Muscle layer of colon (tissue), 2 donors: ENCODE measurements at regions not wholly inside any gene's neighbourhood (a gene's known extent, or its start where the extent isn't known, plus 50 kb on each side); places are given as distances from the start of the nearest gene placed in this dataset.
"Not testable (repeated sequence)": the region's sequence is repeated elsewhere in the genome, so short reads cannot be mapped to it uniquely, and the experiment has no call there.

Experiments
- H3K27ac ChIP-seq: one replicate; pipeline ENCODE4 v1.7.0; 2013; ENCODE audit warnings: low read depth, mild to moderate bottlenecking, low read length, moderate library complexity
- H3K27me3 ChIP-seq, 2 donors: one replicate each; pipeline ENCODE4 v1.7.0; 2013; ENCODE audit warnings: low read length in 2 of 2, mild to moderate bottlenecking in 2 of 2; ENCODE audit not compliant: insufficient read depth in 2 of 2, control insufficient read depth in 1 of 2
- H3K36me3 ChIP-seq: one replicate; pipeline ENCODE4 v1.7.0; 2013; ENCODE audit warnings: mild to moderate bottlenecking, low read length; ENCODE audit not compliant: insufficient read depth
- H3K4me1 ChIP-seq: one replicate; pipeline ENCODE4 v1.7.0; 2013; ENCODE audit warnings: mild to moderate bottlenecking, low read length; ENCODE audit not compliant: insufficient read depth
- H3K4me3 ChIP-seq, 2 donors: one replicate each; pipeline ENCODE4 v1.7.0; 2013; ENCODE audit warnings: low read length in 2 of 2, low read depth in 1 of 2, mild to moderate bottlenecking in 1 of 2, moderate library complexity in 1 of 2
- H3K9ac ChIP-seq: one replicate; pipeline ENCODE4 v1.7.0; 2013; ENCODE audit warnings: low read length
- H3K9me3 ChIP-seq: one replicate; pipeline ENCODE4 v1.7.0; 2013; ENCODE audit warnings: mild to moderate bottlenecking, low read length
- donor health status: abdominal sarcoma.
- donor health status: Adenocarcinoma of cecum.

DNA sequence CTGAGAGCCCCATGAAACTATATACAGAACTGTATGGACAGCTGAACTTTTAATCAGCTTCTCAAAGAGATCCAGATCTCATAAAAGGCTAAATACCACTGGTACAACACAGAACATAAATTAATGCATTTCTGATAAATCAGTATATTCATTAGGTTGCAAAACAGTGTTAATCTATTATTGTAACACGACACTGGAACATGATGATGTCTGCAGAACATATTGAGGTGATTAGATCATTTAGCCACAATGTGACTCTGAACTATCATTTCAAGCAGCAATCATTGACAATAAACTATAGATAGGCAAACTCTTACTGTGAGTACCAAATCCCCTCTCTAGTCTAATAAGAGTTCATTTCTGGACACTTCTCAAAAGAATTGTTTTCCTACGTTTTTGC is 50.3 kb downstream of the GASK1B start:
- Histone ChIP-seq H3K9me3 (no peaks in the 10 kb centered on the region), H3K27me3 (no peaks in the 10 kb centered on the region), H3K27ac (no peak overlapping the region), H3K36me3 (no peaks in the 10 kb centered on the region), H3K4me3 (no peak overlapping the region), H3K4me1 (peaks cover 39% of the 10 kb centered on the region), H3K9ac (no peak overlapping the region)

DNA sequence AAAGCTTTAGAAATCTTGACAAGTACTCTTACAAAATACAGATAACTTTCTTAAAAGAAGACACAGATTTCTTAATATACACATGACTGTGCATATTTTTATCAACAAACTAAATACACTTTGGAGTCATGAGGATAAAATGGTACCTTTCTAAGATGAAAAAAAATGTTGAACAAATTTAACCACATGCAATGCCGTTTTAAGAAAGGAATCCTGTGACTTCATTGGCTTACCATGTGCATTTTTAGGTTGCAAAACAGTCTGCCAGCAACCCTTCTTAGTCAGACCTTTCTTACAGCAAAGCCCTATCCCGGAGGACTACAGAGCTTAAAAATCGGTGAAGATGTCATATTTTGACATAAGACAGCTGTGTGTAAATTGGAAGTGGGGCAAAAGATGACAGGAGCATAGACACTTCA is 51.7 kb downstream of the GASK1B start:
- Histone ChIP-seq H3K4me1 (peaks cover 39% of the 10 kb centered on the region), H3K9me3 (no peaks in the 10 kb centered on the region), H3K36me3 (no peaks in the 10 kb centered on the region), H3K4me3 (peak overlapping the region in 1 of 2 donors; percentile 11), H3K27me3 (no peaks in the 10 kb centered on the region), H3K9ac (no peak overlapping the region), H3K27ac (no peak overlapping the region)

DNA sequence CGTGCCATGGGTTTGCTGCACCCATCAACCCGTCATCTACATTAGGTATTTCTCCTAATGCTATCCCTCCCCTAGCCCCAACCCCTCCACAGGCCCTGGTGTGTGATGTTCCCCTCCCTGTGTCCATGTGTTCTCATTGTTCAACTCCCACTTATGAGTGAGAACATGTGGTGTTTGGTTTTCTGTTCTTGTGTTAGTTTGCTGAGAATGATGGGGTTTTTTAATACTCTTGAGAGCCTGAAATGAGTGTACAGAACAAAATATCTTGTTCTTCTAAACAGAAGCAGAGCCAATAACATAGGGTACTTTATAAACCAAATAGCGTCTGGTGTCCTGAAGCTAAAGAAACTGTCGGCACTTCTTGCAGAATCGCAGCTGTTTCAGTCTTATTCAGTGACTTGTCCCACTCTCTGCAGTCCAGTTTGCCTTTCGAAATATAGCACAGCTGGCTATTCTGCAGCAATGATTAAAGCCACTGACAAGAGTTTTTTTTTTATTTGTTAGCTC is 52.1 kb downstream of the GASK1B start:
- not testable (repeated sequence) for H3K27me3 ChIP-seq, H3K27ac ChIP-seq, H3K36me3 ChIP-seq, H3K9ac ChIP-seq, H3K9me3 ChIP-seq
- Histone ChIP-seq H3K4me3 (peak overlapping the region in 1 of 2 donors; percentile 11), H3K4me1 (peaks cover 39% of the 10 kb centered on the region)

DNA sequence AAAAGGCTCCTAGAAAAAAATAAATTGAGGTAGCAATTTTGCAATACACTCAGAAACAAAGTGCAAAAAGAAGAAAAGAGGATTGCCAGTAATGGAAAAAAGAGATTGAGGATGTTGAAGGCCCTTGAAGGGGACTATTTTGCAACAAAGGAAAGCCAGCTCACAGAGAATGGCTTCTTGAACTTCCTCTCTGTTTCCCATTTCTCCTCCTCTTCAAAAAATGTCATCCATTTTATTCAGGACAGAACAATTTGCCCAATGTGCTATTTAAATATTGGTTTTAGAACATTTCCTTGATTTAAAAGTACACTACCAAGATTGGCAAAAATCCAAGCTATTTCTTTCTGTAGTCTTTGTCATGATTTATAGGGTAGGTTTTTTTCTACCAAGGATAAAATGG is 60.2 kb downstream of the GASK1B start:
- Histone ChIP-seq H3K9ac (no peak overlapping the region), H3K4me3 (no peak overlapping the region), H3K27ac (no peak overlapping the region), H3K36me3 (no peaks in the 10 kb centered on the region), H3K27me3 (no peaks in the 10 kb centered on the region), H3K4me1 (no peaks in the 10 kb centered on the region), H3K9me3 (no peaks in the 10 kb centered on the region)

DNA sequence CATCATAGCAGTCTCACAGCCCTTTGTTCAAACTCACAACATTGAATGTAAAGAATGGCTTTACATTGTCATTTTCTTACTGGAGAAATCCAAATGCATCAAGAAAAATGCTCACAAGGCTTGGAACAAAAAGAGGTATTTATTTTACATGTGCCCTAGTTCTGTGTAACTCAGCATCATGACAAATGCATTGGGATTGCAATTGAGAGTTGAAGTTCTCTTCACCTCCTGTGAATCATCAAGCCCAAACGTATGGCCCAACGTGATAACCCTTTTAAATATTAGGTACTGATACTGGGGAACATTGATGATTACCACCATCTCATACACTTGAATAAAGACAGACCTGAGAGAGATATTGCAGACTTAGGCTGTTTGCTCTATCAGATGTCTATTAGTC is 61.6 kb downstream of the GASK1B start:
- no peaks in the 10 kb centered on the region for H3K36me3 ChIP-seq
- H3K27ac ChIP-seq: no peak overlapping the region
- H3K4me1 ChIP-seq: no peaks in the 10 kb centered on the region
- H3K27me3 ChIP-seq: no peaks in the 10 kb centered on the region
- no peak overlapping the region for H3K9ac ChIP-seq
- no peaks in the 10 kb centered on the region for H3K9me3 ChIP-seq
- H3K4me3 ChIP-seq: no peak overlapping the region

DNA sequence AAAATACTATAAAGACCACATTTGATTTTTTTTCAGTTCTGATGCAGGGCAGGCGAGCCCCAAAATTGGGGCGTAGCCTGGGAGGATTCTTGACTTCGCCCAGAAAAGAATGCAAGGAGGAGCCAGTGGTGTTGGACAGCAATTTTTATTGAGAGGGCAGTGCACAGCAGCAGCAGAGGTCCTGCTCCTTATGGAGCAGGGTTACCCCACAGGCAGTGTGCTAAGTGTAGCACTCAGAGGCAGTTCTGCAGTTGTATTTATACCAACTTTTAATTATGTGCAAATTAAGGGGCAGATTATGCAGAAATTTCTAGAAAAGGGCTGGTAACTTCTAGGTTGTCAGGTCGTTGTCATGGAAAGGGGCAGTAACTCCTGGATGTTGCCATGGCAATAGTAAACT is 69.9 kb downstream of the GASK1B start:
- H3K9ac ChIP-seq: no peak overlapping the region
- H3K27ac ChIP-seq: no peak overlapping the region
- no peaks in the 10 kb centered on the region for H3K9me3 ChIP-seq
- H3K4me1 ChIP-seq: no peaks in the 10 kb centered on the region
- no peak overlapping the region for H3K4me3 ChIP-seq
- H3K27me3 ChIP-seq: no peaks in the 10 kb centered on the region
- H3K36me3 ChIP-seq: no peaks in the 10 kb centered on the region

DNA sequence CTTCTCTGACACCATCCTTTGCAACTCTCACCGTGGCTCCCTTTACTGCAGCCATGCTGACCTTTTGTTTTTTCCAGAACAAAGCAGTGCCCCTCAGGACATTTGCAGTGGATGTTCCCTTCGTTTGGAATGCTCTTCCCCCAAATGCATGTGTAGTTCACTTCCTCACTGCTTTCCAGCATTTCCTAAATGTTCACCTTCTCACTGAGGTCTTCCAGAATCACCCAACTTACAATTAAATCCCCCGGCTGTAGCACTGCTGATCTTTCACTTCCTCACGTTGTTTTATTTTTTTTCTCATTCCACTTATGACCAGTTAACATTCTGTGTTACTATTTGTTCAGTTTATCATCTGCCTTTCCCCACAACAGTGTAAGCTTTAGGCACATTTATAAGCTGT is 73.1 kb downstream of the GASK1B start:
- Histone ChIP-seq H3K36me3 (no peaks in the 10 kb centered on the region), H3K4me3 (no peak overlapping the region), H3K4me1 (peaks cover 4% of the 10 kb centered on the region), H3K9me3 (no peaks in the 10 kb centered on the region), H3K27ac (no peak overlapping the region), H3K27me3 (no peaks in the 10 kb centered on the region), H3K9ac (no peak overlapping the region)

DNA sequence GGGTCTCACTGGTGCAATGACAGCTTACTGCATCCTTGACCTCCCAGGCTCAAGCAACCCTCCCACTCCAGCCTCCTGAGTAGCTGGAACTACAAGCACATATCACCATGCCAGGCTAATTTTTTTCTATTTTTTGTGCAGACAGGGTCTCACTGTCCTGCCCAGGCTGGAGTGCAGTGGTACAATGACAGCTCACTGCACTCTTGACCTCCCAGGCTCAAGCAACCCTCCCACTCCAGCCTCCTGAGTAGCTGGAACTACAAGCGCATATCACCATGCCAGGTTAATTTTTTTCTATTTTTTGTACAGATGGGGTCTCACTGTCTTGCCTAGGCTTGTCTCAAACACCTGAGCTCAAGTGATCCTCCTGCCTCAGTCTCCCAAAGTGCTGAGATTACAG is 74.0 kb downstream of the GASK1B start:
- peaks cover 4% of the 10 kb centered on the region for H3K4me1 ChIP-seq
- H3K27ac ChIP-seq: no peak overlapping the region
- H3K4me3 ChIP-seq: no peak overlapping the region
- no peak overlapping the region for H3K9ac ChIP-seq
- no peaks in the 10 kb centered on the region for H3K27me3 ChIP-seq
- no peaks in the 10 kb centered on the region for H3K9me3 ChIP-seq
- H3K36me3 ChIP-seq: no peaks in the 10 kb centered on the region

DNA sequence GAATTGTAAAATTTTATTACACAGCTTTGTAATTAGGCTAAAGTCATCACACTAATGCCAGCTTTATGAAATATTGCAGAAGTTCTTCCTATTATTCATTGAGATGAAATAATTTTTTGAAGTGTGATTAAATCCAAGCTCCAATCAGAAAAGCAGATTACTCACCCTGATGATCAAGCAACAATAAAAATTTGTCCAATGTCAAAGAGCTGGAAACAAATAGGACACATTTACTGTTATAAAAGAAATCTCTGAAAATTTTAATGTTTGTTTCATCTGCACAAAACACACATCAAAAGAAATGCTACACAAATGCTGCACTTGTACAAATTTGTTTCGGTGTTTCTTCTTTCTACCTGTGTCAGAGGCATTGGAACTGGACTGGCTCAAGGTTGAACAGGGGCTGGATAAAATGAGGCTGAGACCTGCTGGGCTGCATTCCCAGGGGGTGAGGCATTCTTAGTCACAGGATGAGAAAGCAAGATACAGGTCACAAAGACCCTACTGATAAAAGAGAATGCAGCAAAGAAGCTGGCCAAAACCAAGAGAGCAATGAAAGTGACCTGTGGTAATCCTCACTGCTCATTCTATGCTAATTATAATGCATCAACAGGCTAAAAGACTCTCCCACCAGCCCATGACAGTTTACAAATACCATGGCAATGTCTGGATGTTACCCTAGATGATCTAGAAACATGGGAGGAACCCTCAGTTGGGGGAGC is 78.3 kb downstream of the GASK1B start:
- Histone ChIP-seq H3K27me3 (no peaks in the 10 kb centered on the region), H3K9ac (no peak overlapping the region), H3K27ac (peak overlapping the region; percentile 21), H3K9me3 (no peaks in the 10 kb centered on the region), H3K36me3 (no peaks in the 10 kb centered on the region), H3K4me1 (peaks cover 4% of the 10 kb centered on the region), H3K4me3 (no peak overlapping the region)

DNA sequence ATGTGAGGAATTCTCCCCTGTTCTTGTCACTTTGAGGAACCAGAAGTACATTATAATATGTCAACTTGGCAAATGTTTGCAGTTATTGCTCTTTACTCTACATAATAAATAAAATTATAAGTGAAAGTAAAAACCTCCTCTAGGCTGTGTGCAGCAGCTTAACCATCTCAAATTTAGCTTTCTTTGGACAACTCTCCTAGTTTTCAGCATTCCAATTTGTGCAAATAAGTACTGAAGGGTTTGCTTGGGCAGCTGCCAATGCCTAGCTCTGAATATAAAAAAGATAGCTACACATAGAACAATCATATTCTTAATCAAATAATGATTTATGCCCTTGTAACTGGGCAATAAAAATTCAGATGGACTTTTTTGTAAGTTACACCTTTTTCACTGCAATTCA is 82.5 kb downstream of the GASK1B start:
- Histone ChIP-seq H3K27me3 (no peaks in the 10 kb centered on the region), H3K27ac (no peak overlapping the region), H3K36me3 (no peaks in the 10 kb centered on the region), H3K9me3 (no peaks in the 10 kb centered on the region), H3K4me3 (no peak overlapping the region), H3K4me1 (peaks cover 4% of the 10 kb centered on the region), H3K9ac (no peak overlapping the region)

DNA sequence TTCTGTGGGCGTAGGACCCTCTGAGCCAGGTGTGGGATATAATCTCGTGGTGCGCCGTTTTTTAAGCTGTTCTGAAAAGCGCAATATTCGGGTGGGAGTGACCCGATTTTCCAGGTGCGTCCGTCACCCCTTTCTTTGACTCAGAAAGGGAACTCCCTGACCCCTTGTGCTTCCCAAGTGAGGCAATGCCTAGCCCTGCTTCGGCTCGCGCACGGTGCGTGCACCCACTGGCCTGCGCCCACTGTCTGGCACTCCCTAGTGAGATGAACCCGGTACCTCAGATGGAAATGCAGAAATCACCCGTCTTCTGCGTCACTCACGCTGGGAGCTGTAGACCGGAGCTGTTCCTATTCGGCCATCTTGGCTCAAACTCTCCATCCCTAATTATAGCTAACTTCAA is 82.9 kb downstream of the GASK1B start:
- not testable (repeated sequence) for H3K27ac ChIP-seq, H3K9ac ChIP-seq, H3K36me3 ChIP-seq, H3K9me3 ChIP-seq, H3K4me3 ChIP-seq, H3K27me3 ChIP-seq, H3K4me1 ChIP-seq

DNA sequence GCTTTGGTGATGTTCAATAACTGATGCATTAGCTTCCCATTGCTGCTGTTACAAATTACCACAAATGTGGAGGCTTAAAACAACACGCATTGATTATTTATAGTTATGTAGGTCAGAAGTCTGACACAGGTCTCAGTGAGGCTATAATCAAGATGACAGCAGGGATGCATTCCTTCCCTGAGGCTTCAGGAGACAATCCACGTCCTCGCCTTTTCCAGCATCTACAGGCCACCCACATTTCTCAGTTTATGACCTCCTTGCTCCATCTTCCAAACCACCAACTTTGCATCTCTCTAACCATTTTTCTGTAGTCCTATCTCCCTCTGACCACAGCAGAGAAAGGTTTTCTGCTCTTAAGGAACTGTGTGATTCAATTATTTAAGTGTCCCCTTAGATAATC is 92.5 kb downstream of the GASK1B start:
- Histone ChIP-seq H3K4me3 (no peak overlapping the region), H3K9ac (no peak overlapping the region), H3K36me3 (no peaks in the 10 kb centered on the region), H3K27me3 (no peaks in the 10 kb centered on the region), H3K9me3 (no peaks in the 10 kb centered on the region), H3K4me1 (peaks cover 12% of the 10 kb centered on the region), H3K27ac (peak overlapping the region; percentile 1)
